Choroid plexus epithelial cell (primary cell): ENCODE measurements at regions not wholly inside any gene's neighbourhood (a gene's known extent, or its start where the extent isn't known, plus 50 kb on each side); places are given as distances from the start of the nearest gene placed in this dataset.

ENCODE experiments used
- DNase-seq: peaks from one replicate; pipeline ENCODE4 v3.0.0-alpha.2; 2010; ENCODE audit warnings: low read depth
- H3K4me3 ChIP-seq: 2 replicates; pipeline ENCODE4 v1.5.1; 2011; ENCODE audit warnings: low read depth, mild to moderate bottlenecking, control low read depth, low read length, moderate library complexity
- TF ChIP-seq, protein P1 (sequence below): conservative IDR thresholded peaks from 2 replicates; pipeline ENCODE4 v1.5.1; 2011; ENCODE audit warnings: low read depth, mild to moderate bottlenecking, control low read depth, inconsistent platforms, low read length, moderate library complexity

DNA sequence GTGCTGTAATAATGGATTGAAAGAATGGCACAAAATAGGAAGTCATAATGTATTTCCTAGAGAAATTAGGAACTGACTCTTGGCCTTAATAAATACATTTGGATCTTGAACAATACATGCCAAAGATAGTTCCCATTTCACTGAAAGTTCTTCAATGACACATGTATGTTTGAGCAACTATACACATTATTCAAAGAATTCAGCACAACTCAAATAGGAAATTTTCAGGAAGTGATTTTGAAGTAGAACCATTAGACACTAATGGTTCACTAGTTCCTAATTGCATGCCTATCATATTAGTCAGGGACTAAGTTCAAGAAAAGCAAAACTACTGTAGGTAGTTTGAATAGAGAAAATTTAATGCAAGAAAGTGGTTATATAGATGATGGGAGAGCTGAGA is 404.7 kb downstream of the LMO4 start:
- DNase-seq, result no peak
- H3K4me3 ChIP-seq, result no peak overlapping the region
- TF ChIP-seq, protein P1, sequence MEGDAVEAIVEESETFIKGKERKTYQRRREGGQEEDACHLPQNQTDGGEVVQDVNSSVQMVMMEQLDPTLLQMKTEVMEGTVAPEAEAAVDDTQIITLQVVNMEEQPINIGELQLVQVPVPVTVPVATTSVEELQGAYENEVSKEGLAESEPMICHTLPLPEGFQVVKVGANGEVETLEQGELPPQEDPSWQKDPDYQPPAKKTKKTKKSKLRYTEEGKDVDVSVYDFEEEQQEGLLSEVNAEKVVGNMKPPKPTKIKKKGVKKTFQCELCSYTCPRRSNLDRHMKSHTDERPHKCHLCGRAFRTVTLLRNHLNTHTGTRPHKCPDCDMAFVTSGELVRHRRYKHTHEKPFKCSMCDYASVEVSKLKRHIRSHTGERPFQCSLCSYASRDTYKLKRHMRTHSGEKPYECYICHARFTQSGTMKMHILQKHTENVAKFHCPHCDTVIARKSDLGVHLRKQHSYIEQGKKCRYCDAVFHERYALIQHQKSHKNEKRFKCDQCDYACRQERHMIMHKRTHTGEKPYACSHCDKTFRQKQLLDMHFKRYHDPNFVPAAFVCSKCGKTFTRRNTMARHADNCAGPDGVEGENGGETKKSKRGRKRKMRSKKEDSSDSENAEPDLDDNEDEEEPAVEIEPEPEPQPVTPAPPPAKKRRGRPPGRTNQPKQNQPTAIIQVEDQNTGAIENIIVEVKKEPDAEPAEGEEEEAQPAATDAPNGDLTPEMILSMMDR, result no peak

DNA sequence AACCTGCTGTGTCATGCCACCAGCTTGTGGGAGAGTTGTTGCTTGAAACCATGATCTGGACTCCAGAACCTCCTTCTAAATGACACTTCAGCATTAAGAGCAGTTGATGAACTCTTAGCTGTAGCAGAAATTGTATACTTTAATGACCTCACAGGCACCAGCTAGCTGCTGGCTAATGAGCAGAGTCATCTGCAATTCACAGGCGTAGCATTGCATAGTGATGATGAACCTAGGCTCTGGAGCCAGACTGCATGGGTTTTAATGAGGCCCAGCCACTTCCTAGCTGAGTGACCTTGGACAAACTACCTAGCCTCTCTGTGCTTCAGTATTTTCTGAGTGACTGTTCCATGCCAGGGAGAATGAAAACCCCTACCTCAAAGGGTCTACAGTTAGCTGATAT is 407.1 kb downstream of the LMO4 start:
- H3K4me3 ChIP-seq, result no peak overlapping the region
- TF ChIP-seq, protein P1, result no peak
- DNase-seq, result no peak

DNA sequence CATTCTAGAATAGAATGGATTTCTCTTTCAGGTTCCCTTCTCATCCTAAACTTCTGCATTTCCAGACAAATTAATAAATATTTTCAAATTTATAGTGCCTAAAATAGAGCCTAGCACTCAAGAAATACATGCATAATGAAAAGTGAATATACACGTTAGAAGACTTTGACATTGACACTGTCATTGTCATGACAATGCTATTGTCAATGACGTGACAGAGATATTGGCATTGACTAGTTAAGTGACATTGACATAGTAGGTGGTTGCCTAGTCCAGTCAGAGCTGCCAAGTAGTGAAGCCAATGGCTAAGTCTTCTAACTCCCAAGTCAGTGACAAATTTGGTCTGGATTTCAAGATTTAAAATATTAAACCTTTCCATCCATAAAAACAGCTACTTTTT is 410.5 kb downstream of the LMO4 start:
- TF ChIP-seq, protein P1, result no peak
- H3K4me3 ChIP-seq, result no peak overlapping the region
- no peak for DNase-seq

DNA sequence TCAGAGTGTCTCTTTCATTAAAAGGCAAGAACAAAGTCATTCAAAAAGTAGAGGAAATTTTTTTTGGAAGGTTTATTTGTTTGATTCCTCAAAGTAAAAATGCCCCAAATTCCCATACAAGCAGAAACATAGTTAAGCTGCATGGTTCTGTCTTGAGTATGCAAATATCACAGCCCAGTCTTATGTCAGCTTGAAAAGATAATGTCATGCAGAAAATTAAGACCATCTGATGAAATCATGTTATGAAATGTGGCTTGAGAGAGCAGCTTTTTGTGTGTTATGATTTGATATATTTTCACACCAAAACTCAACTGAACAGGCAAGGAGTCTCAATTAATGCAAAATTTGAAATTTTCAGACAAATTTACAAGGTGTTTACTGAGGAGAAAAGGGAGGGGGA is 411.0 kb downstream of the LMO4 start:
- no peak overlapping the region for H3K4me3 ChIP-seq
- TF ChIP-seq, protein P1, result no peak
- DNase-seq, result no peak

DNA sequence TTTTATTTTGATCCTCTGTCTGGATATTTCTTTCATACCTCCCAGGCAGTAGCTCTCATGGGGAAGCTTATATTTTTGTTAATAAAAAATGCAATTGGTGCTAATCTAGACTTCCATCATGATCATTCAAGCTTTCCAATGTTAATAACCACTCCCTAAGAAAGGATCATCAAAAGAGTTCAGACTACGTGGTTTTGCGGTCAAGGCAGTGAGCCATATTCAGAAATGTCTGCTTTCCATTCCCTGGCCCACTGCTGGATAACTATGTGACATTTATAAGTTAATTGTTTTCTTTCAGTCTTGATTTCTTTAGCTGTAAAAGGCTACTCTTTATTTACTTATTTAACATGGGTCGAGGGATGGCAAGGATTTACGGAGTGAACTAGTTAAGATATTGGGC is 414.6 kb downstream of the LMO4 start:
- no peak overlapping the region for H3K4me3 ChIP-seq
- TF ChIP-seq, protein P1, result no peak
- DNase-seq, result no peak

DNA sequence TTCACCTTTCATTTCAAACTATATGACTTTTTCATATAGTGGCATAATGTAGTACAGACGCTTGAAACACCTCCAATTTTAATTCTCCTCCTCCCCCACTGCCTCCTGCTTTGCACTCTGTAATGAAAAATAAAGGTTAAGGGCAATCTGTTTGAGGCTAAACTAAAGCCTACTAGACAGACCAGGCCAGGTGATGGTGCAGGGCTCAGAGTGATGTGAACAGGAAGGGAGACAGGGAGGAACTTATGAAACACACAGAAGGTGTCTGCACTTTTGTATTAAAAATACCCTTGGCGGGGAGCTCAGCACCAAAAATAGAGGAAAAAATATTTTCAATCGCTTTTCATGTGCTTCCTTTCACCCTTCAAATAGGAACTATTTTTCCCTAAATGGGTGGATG is 415.4 kb downstream of the LMO4 start:
- TF ChIP-seq, protein P1, result no peak
- no peak for DNase-seq

DNA sequence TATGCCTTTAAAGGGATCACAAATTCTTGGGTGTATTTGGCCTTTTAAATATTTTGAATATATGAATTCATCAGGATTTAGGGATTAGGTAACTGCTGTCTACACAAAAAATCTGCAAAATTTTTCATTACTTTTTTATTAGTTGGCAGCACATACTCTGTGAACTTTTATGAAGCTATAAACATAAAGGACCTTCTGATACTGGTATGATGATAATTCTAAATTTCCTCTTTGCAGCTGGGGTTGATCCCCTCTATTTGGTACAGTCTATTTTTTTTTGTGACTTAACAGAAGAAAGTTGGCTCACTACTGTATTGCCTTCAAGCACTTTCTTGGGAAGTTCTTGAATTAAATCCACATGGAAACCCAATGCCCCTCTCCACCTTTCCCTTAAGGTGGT is 416.1 kb downstream of the LMO4 start:
- no peak for DNase-seq
- TF ChIP-seq, protein P1, result no peak
- no peak overlapping the region for H3K4me3 ChIP-seq

More for the DNA sequence above, 415.4 kb downstream of the LMO4 start:
- no peak overlapping the region for H3K4me3 ChIP-seq
